ENCODE measurements at regions not wholly inside any gene's neighbourhood (a gene's known extent, or its start where the extent isn't known, plus 50 kb on each side); places are given as distances from the start of the nearest gene placed in this dataset.

DNA sequence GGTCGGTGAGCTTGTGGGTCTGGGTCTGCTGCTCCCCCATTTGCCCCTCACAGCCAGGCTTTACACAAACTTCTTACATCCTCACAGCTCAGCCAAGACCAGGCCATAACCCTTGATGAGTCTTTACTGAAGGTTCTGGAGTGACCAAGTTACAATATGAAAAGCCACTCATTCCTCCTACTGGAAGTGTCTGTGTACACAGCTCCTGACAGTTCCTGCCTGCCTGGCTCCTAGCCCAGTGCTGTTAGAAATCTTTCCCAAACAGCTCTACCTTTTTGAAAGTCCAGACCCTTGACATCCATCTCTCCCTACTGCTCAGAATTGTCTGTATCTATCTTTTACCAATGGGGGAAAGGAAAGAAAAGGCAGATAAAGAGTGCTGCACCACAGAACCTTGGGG is 106.9 kb downstream of the PAX1 start (continued):
- TF ChIP-seq ASH2L (IDR thresholded peaks at IDR 0.05; ENCODE audit: insufficient read length, low read depth, low read length), result no peak

DNA sequence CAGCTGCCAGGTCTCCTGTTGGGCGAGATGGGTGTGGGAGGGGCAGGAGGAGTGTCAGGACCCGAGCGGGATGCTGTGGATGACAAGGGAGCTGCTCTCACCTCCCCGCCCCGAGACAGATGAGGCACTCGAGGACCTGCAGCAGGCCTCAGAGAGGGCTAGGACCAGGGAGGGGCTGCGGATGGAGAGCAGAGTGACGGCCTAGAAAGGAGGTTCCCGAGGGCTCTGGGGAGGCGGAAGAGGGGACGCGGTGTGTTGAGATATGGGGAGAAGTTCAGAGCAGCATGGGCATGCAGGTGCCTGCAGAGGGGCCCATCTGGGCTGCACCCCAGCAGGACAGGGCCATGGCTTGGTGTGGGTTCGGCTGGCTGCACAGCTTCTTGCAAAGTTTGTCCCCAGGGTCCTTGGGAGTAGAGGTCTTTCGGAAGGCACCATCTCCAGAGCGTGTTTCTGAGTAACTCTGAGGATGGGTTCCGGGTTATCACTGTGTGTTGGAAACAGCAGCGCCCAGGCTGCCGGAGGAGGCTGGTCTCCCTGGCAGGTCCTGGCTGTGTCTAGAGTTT is 104.6 kb downstream of the PAX1 start:
- Histone ChIP-seq H2AFZ (ENCODE audit: low read length) (no peak overlapping the region), H3K4me3 (replicated peaks in 1 of 3; ENCODE audit: insufficient read depth in 1 of 3, low read depth in 2 of 3, low read length in 3 of 3) (no peak overlapping the region), H4K20me1 (ENCODE audit: insufficient read depth, low read length) (no peaks in the 10 kb centered on the region), H3K4me2 (ENCODE audit: low read depth, low read length) (no peak overlapping the region), H3K36me3 (replicated peaks in 1 of 2; ENCODE audit: control insufficient read depth in 1 of 2, insufficient read depth in 2 of 2, low read length in 2 of 2) (no peaks in the 10 kb centered on the region), H3K27me3 (ENCODE audit: control insufficient read depth in 1 of 2, insufficient read depth in 2 of 2, low read length in 2 of 2) (peaks cover 3 to 10% of the 10 kb centered on the region in 2 experiments; a peak in 2 of 5 replicates), H3K4me1 (ENCODE audit: insufficient read depth, low read length) (no peaks in the 10 kb centered on the region), H3K9ac (ENCODE audit: insufficient read depth, low read depth, low read length) (no peak overlapping the region), H3K27ac (ENCODE audit: extremely low read length, insufficient read depth, low read length) (no peak overlapping the region), H3K9me3 (ENCODE audit: low read length) (no peaks in the 10 kb centered on the region), H3K79me2 (ENCODE audit: insufficient read depth, low read length) (no peaks in the 10 kb centered on the region)
- POLR2A ChIA-PET, result no interaction called here
- FAIRE-seq, result no peak
- TF ChIP-seq ZNF552 (CRISPR knock-in tag; IDR thresholded peaks at IDR 0.05; ENCODE audit: borderline replicate concordance), result no peak
- no peak for TF ChIP-seq NFE2L1 (CRISPR knock-in tag; IDR thresholded peaks at IDR 0.05; ENCODE audit: borderline replicate concordance)
- TF ChIP-seq ZNF136 (CRISPR knock-in tag; IDR thresholded peaks at IDR 0.05; ENCODE audit: low read depth), result no peak
- TF ChIP-seq, protein P1, sequence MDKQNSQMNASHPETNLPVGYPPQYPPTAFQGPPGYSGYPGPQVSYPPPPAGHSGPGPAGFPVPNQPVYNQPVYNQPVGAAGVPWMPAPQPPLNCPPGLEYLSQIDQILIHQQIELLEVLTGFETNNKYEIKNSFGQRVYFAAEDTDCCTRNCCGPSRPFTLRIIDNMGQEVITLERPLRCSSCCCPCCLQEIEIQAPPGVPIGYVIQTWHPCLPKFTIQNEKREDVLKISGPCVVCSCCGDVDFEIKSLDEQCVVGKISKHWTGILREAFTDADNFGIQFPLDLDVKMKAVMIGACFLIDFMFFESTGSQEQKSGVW (CRISPR knock-in tag; IDR thresholded peaks at IDR 0.05; ENCODE audit: borderline replicate concordance), result no peak
- no peak for TF ChIP-seq ARID2 (CRISPR knock-in tag; IDR thresholded peaks at IDR 0.05; ENCODE audit: borderline replicate concordance)
- no peak for TF ChIP-seq ZNF766 (CRISPR knock-in tag; IDR thresholded peaks at IDR 0.05; ENCODE audit: borderline replicate concordance)
- TF ChIP-seq, protein P2, sequence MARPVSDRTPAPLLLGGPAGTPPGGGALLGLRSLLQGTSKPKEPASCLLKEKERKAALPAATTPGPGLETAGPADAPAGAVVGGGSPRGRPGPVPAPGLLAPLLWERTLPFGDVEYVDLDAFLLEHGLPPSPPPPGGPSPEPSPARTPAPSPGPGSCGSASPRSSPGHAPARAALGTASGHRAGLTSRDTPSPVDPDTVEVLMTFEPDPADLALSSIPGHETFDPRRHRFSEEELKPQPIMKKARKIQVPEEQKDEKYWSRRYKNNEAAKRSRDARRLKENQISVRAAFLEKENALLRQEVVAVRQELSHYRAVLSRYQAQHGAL (CRISPR knock-in tag; IDR thresholded peaks at IDR 0.05; ENCODE audit: not compliant biosample characterization), result no peak
- no peak for TF ChIP-seq ZNF180 (CRISPR knock-in tag; IDR thresholded peaks at IDR 0.05; ENCODE audit: borderline replicate concordance, low read depth)
- TF ChIP-seq, protein P3, sequence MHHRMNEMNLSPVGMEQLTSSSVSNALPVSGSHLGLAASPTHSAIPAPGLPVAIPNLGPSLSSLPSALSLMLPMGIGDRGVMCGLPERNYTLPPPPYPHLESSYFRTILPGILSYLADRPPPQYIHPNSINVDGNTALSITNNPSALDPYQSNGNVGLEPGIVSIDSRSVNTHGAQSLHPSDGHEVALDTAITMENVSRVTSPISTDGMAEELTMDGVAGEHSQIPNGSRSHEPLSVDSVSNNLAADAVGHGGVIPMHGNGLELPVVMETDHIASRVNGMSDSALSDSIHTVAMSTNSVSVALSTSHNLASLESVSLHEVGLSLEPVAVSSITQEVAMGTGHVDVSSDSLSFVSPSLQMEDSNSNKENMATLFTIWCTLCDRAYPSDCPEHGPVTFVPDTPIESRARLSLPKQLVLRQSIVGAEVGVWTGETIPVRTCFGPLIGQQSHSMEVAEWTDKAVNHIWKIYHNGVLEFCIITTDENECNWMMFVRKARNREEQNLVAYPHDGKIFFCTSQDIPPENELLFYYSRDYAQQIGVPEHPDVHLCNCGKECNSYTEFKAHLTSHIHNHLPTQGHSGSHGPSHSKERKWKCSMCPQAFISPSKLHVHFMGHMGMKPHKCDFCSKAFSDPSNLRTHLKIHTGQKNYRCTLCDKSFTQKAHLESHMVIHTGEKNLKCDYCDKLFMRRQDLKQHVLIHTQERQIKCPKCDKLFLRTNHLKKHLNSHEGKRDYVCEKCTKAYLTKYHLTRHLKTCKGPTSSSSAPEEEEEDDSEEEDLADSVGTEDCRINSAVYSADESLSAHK (CRISPR knock-in tag; IDR thresholded peaks at IDR 0.05; ENCODE audit: borderline replicate concordance), result no peak
- no peak for TF ChIP-seq HOXA7 (CRISPR knock-in tag; IDR thresholded peaks at IDR 0.05)
- no peak for TF ChIP-seq MTA3 (CRISPR knock-in tag; IDR thresholded peaks at IDR 0.05)
- TF ChIP-seq, protein P4, sequence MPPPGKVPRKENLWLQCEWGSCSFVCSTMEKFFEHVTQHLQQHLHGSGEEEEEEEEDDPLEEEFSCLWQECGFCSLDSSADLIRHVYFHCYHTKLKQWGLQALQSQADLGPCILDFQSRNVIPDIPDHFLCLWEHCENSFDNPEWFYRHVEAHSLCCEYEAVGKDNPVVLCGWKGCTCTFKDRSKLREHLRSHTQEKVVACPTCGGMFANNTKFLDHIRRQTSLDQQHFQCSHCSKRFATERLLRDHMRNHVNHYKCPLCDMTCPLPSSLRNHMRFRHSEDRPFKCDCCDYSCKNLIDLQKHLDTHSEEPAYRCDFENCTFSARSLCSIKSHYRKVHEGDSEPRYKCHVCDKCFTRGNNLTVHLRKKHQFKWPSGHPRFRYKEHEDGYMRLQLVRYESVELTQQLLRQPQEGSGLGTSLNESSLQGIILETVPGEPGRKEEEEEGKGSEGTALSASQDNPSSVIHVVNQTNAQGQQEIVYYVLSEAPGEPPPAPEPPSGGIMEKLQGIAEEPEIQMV (CRISPR knock-in tag; IDR thresholded peaks at IDR 0.05; ENCODE audit: low read depth), result no peak
- no peak for TF ChIP-seq ZMAT3 (CRISPR knock-in tag; conservative IDR thresholded peaks at IDR 0.05)
- intact Hi-C loops (cut with micrococcal nuclease; ENCODE audit: unreplicated experiment), result loop anchor here (10.0 kb wide), 1 partner anchor 505 kb away; no protein-coding TSS in a partner anchor
- BruUV-seq (replicated peaks), result no TSS peak
- CTCF ChIA-PET (ENCODE audit: low intra/inter-chr PET ratio, low total read pairs), result interaction anchor here (1.8 to 2.4 kb wide), 2 partner anchors 296 to 503 kb away, joined by 13 to 36 read pairs; no protein-coding TSS in a partner anchor
- 40% methylated on average over 18 of the region's 18 CpGs for WGBS (ENCODE audit: low lambda C conversion rate)
- no peak for DNase-seq (ENCODE audit: low spot score)
- in situ Hi-C loops (cut with HindIII; ENCODE audit: extremely low pct_ligation_motif_present, low pct_unique_long_range_greater_than_20kb), result loop anchor here (5.0 to 10.0 kb wide), 3 partner anchors 297 to 495 kb away; no protein-coding TSS in a partner anchor
- ATAC-seq, result no peak; the same call in 2 of the 3 replicates

Measured in HepG2 (cell line).